ENCODE measurements at regions not wholly inside any gene's neighbourhood (a gene's known extent, or its start where the extent isn't known, plus 50 kb on each side); places are given as distances from the start of the nearest gene placed in this dataset.

- no peak overlapping the region for H3K27ac Mint-ChIP-seq
- no peak for TF ChIP-seq CTCF (IDR thresholded peaks at IDR 0.05)
- no peak overlapping the region for H3K4me3 Mint-ChIP-seq
- peaks cover 2% of the 10 kb centered on the region; the same call in 1 of the 2 replicates for H3K27me3 Mint-ChIP-seq (ENCODE audit: insufficient read depth)
- H3K4me1 Mint-ChIP-seq (ENCODE audit: low read depth): no peaks in the 10 kb centered on the region
- DNase-seq: no peak
- H3K36me3 Mint-ChIP-seq (ENCODE audit: low read depth): no peaks in the 10 kb centered on the region
- H3K9me3 Mint-ChIP-seq: peaks cover 17% of the 10 kb centered on the region
Observed at GRCh38 chr4:94014484-94015136, 186.1 kb downstream of the ATOH1 start.

- DNase-seq: no peak
- Mint-ChIP-seq H3K36me3 (ENCODE audit: low read depth) (no peaks in the 10 kb centered on the region), H3K9me3 (peaks cover 17% of the 10 kb centered on the region), H3K27ac (no peak overlapping the region), H3K4me3 (no peak overlapping the region), H3K4me1 (ENCODE audit: low read depth) (no peaks in the 10 kb centered on the region), H3K27me3 (ENCODE audit: insufficient read depth) (peaks cover 2% of the 10 kb centered on the region; the same call in 1 of the 2 replicates)
- no peak for TF ChIP-seq CTCF (IDR thresholded peaks at IDR 0.05)
Observed at GRCh38 chr4:94015956-94016355, 187.4 kb downstream of the ATOH1 start.

- no peak for TF ChIP-seq CTCF (IDR thresholded peaks at IDR 0.05)
- Mint-ChIP-seq H3K27me3 (ENCODE audit: insufficient read depth) (no peaks in the 10 kb centered on the region), H3K4me1 (ENCODE audit: low read depth) (no peaks in the 10 kb centered on the region), H3K4me3 (no peak overlapping the region), H3K27ac (no peak overlapping the region), H3K9me3 (peaks cover 9% of the 10 kb centered on the region), H3K36me3 (ENCODE audit: low read depth) (no peaks in the 10 kb centered on the region)
- DNase-seq: no peak
Observed at GRCh38 chr4:94032754-94033153, 174.9 kb upstream of the SMARCAD1 start.

DNA sequence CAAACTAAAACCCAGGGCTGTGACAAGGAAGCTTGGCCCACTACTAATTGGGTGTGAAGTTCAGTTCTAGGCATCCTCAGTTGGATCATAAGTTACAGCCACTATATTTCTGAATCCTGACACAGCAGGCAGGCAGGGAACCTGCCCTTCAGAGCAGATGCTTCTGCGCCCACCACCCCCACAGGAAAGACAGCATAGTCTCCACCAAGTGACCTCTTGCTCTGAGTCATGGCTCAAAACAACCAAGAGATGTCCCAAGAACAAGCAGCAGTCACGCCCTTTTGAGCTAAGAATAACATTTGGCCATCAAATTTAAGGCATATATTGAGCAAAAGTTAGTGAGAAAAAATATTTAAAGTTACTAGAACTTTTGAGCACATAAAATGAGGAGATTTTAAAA, 170.7 kb upstream of the SMARCAD1 start:
- DNase-seq: no peak
- Mint-ChIP-seq H3K27ac (no peak overlapping the region), H3K27me3 (ENCODE audit: insufficient read depth) (no peaks in the 10 kb centered on the region)

DNA sequence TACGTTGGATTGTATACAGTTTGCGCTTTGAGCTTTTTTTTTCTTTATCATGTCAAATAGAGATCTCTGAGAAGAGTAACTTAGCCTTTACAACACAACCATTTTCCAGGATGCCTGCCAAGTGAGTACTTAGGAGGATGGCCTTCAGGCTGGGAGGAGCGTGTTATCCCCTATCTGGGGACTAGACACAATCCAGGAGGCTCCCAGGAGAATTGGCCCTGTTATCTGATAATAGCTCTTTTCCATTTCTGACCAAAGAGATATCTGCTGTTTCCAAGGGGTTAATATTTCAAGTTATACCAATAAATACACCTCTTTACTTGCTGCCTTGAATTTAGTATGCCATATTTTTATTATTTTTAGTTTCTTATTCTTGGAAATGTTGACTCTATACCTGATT, 169.5 kb upstream of the SMARCAD1 start:
- Mint-ChIP-seq H3K27ac (no peak overlapping the region), H3K36me3 (ENCODE audit: low read depth) (no peaks in the 10 kb centered on the region), H3K4me3 (no peak overlapping the region), H3K4me1 (ENCODE audit: low read depth) (no peaks in the 10 kb centered on the region), H3K27me3 (ENCODE audit: insufficient read depth) (no peaks in the 10 kb centered on the region), H3K9me3 (peaks cover 14% of the 10 kb centered on the region)
- TF ChIP-seq CTCF (IDR thresholded peaks at IDR 0.05): no peak
- DNase-seq: no peak

More for the DNA sequence above, 170.7 kb upstream of the SMARCAD1 start:
- no peak for TF ChIP-seq CTCF (IDR thresholded peaks at IDR 0.05)
- peaks cover 12% of the 10 kb centered on the region for H3K9me3 Mint-ChIP-seq
- no peaks in the 10 kb centered on the region for H3K36me3 Mint-ChIP-seq (ENCODE audit: low read depth)
- H3K4me1 Mint-ChIP-seq (ENCODE audit: low read depth): no peaks in the 10 kb centered on the region
- H3K4me3 Mint-ChIP-seq: no peak overlapping the region

Data from HFFc6 (cell line).